ENCODE measurements at regions not wholly inside any gene's neighbourhood (a gene's known extent, or its start where the extent isn't known, plus 50 kb on each side); places are given as distances from the start of the nearest gene placed in this dataset.

GRCh38 chr9:519579-519978 is 304.9 kb downstream of the DOCK8 start:
- no peaks in the 10 kb centered on the region for H3K27me3 ChIP-seq (ENCODE audit: control insufficient read depth in 1 of 2, insufficient read depth in 2 of 2, low read length in 2 of 2)
- peaks cover 31% of the 10 kb centered on the region for H3K4me1 ChIP-seq (ENCODE audit: insufficient read depth, low read length)
- intact Hi-C loops (cut with DNase I, micrococcal nuclease) = loop anchor here in 1 of 2 experiments (10.0 kb wide), 1 partner anchor 55 kb away; no protein-coding TSS in a partner anchor
- H3K4me3 ChIP-seq (ENCODE audit: low read length) = no peak overlapping the region
- DNase-seq (no peak), ATAC-seq (ENCODE audit: poor library complexity) (no peak)
- CTCF ChIA-PET = no interaction called here
- no peak for TF ChIP-seq CTCF (IDR thresholded peaks at IDR 0.05)
- H3K9me3 ChIP-seq (ENCODE audit: control insufficient read depth in 1 of 2, insufficient read depth in 1 of 2, low read length in 2 of 2) = peaks cover 0 to 5% of the 10 kb centered on the region in 2 experiments
- H3K36me3 ChIP-seq (ENCODE audit: insufficient read depth, low read length) = no peaks in the 10 kb centered on the region
- Mint-ChIP-seq H3K4me1 (ENCODE audit: low read depth) (peaks cover 31% of the 10 kb centered on the region), H3K27me3 (no peaks in the 10 kb centered on the region), H3K27ac (peak overlapping the region; percentile 91), H3K4me3 (no peak overlapping the region), H3K9me3 (no peaks in the 10 kb centered on the region), H3K36me3 (ENCODE audit: low read depth) (no peaks in the 10 kb centered on the region)
- POLR2A ChIA-PET = no interaction called here
- no peak overlapping the region for H3K27ac ChIP-seq (ENCODE audit: low read depth in 1 of 2, low read length in 2 of 2)

GRCh38 chr9:520302-520701 is 305.6 kb downstream of the DOCK8 start:
- POLR2A ChIA-PET = no interaction called here
- no peak overlapping the region for H3K27ac ChIP-seq (ENCODE audit: low read depth in 1 of 2, low read length in 2 of 2)
- peak overlapping the region; percentile 20 for H3K27ac Mint-ChIP-seq

GRCh38 chr9:522190-522589 is 307.5 kb downstream of the DOCK8 start:
- POLR2A ChIA-PET = no interaction called here
- H3K4me1 ChIP-seq (ENCODE audit: insufficient read depth, low read length) = peaks cover 18% of the 10 kb centered on the region
- CTCF ChIA-PET = no interaction called here
- Mint-ChIP-seq H3K9me3 (no peaks in the 10 kb centered on the region), H3K4me1 (ENCODE audit: low read depth) (peaks cover 15% of the 10 kb centered on the region), H3K36me3 (ENCODE audit: low read depth) (no peaks in the 10 kb centered on the region), H3K27ac (no peak overlapping the region), H3K4me3 (no peak overlapping the region), H3K27me3 (no peaks in the 10 kb centered on the region)
- H3K36me3 ChIP-seq (ENCODE audit: insufficient read depth, low read length) = no peaks in the 10 kb centered on the region
- H3K4me3 ChIP-seq (ENCODE audit: low read length) = no peak overlapping the region
- H3K9me3 ChIP-seq (ENCODE audit: control insufficient read depth in 1 of 2, insufficient read depth in 1 of 2, low read length in 2 of 2) = no peaks in the 10 kb centered on the region
- no peaks in the 10 kb centered on the region for H3K27me3 ChIP-seq (ENCODE audit: control insufficient read depth in 1 of 2, insufficient read depth in 2 of 2, low read length in 2 of 2)
- ATAC-seq (ENCODE audit: poor library complexity) (no peak), DNase-seq (no peak)
- TF ChIP-seq CTCF (IDR thresholded peaks at IDR 0.05) = no peak
- no peak overlapping the region for H3K27ac ChIP-seq (ENCODE audit: low read depth in 1 of 2, low read length in 2 of 2)
- intact Hi-C loops (cut with DNase I, micrococcal nuclease) = no loop called here

More at GRCh38 chr9:520302-520701, 305.6 kb downstream of the DOCK8 start:
- Mint-ChIP-seq H3K9me3 (no peaks in the 10 kb centered on the region), H3K4me1 (ENCODE audit: low read depth) (peaks cover 28% of the 10 kb centered on the region), H3K36me3 (ENCODE audit: low read depth) (no peaks in the 10 kb centered on the region), H3K4me3 (no peak overlapping the region), H3K27me3 (no peaks in the 10 kb centered on the region)
- Histone ChIP-seq H3K27me3 (ENCODE audit: control insufficient read depth in 1 of 2, insufficient read depth in 2 of 2, low read length in 2 of 2) (no peaks in the 10 kb centered on the region), H3K4me1 (ENCODE audit: insufficient read depth, low read length) (peaks cover 27% of the 10 kb centered on the region), H3K9me3 (ENCODE audit: control insufficient read depth in 1 of 2, insufficient read depth in 1 of 2, low read length in 2 of 2) (no peaks in the 10 kb centered on the region), H3K4me3 (ENCODE audit: low read length) (no peak overlapping the region), H3K36me3 (ENCODE audit: insufficient read depth, low read length) (no peaks in the 10 kb centered on the region)
- DNase-seq = no peak
- CTCF ChIA-PET = no interaction called here
- intact Hi-C loops (cut with DNase I, micrococcal nuclease) = no loop called here
- no peak for TF ChIP-seq CTCF (IDR thresholded peaks at IDR 0.05)
- no peak for ATAC-seq (ENCODE audit: poor library complexity)
